ENCODE measurements at regions not wholly inside any gene's neighbourhood (a gene's known extent, or its start where the extent isn't known, plus 50 kb on each side); places are given as distances from the start of the nearest gene placed in this dataset.
A peak's percentile ranks its signal among the peaks of the same experiment; 100 is the strongest.

GRCh38 chr4:1519787-1520661, 113.8 kb upstream of the NKX1-1 start:
- H3K27ac ChIP-seq = peak overlapping the region in 1 of 4 donors; percentile 49
- peak overlapping the region in 1 of 4 donors; percentile 22 for H3K4me3 ChIP-seq
- TF ChIP-seq CTCF (IDR thresholded peaks at IDR 0.05) (no peak), POLR2A (IDR thresholded peaks at IDR 0.05) (no peak)
- H3K9me3 ChIP-seq = no peaks in the 10 kb centered on the region
- H3K36me3 ChIP-seq = no peaks in the 10 kb centered on the region
- no peak for DNase-seq
- peaks cover 0 to 5% (median 0%) of the 10 kb centered on the region in 4 donors for H3K4me1 ChIP-seq
- peaks cover 0 to 11% of the 10 kb centered on the region in 2 donors for H3K27me3 ChIP-seq

GRCh38 chr4:1518997-1519700, 112.9 kb upstream of the NKX1-1 start:
- no peak overlapping the region for H3K27ac ChIP-seq
- H3K9me3 ChIP-seq = no peaks in the 10 kb centered on the region
- H3K36me3 ChIP-seq = no peaks in the 10 kb centered on the region
- peaks cover 0 to 5% (median 0%) of the 10 kb centered on the region in 4 donors for H3K4me1 ChIP-seq
- TF ChIP-seq CTCF (IDR thresholded peaks at IDR 0.05) (no peak), POLR2A (IDR thresholded peaks at IDR 0.05) (no peak)
- no peak for DNase-seq
- peaks cover 0 to 11% of the 10 kb centered on the region in 2 donors for H3K27me3 ChIP-seq
- no peak overlapping the region for H3K4me3 ChIP-seq

- Histone ChIP-seq H3K4me1 (peaks cover 0 to 11% (median 3%) of the 10 kb centered on the region in 4 donors), H3K4me3 (no peak overlapping the region), H3K27me3 (peaks cover 0 to 21% of the 10 kb centered on the region in 2 donors), H3K36me3 (no peaks in the 10 kb centered on the region), H3K9me3 (no peaks in the 10 kb centered on the region), H3K27ac (no peak overlapping the region)
- DNase-seq = no peak
- TF ChIP-seq POLR2A (IDR thresholded peaks at IDR 0.05) = no peak
- no peak for TF ChIP-seq CTCF (IDR thresholded peaks at IDR 0.05)
Measured at GRCh38 chr4:1517592-1518411, 111.6 kb upstream of the NKX1-1 start.

- TF ChIP-seq POLR2A (IDR thresholded peaks at IDR 0.05) = no peak
- TF ChIP-seq CTCF (IDR thresholded peaks at IDR 0.05) = no peak
- Histone ChIP-seq H3K9me3 (no peaks in the 10 kb centered on the region), H3K4me1 (peaks cover 0 to 15% (median 3%) of the 10 kb centered on the region in 4 donors), H3K4me3 (no peak overlapping the region), H3K27me3 (peaks cover 0 to 21% of the 10 kb centered on the region in 2 donors), H3K36me3 (no peaks in the 10 kb centered on the region), H3K27ac (no peak overlapping the region)
- no peak for DNase-seq
Measured at GRCh38 chr4:1516881-1517480, 110.7 kb upstream of the NKX1-1 start.

- no peak overlapping the region for H3K27ac ChIP-seq
- H3K9me3 ChIP-seq = no peaks in the 10 kb centered on the region
- H3K4me1 ChIP-seq = peaks cover 0 to 13% (median 3%) of the 10 kb centered on the region in 4 donors
- DNase-seq = no peak
- peaks cover 0 to 14% of the 10 kb centered on the region in 2 donors for H3K27me3 ChIP-seq
- no peak overlapping the region for H3K4me3 ChIP-seq
- TF ChIP-seq CTCF (IDR thresholded peaks at IDR 0.05) = no peak
- no peaks in the 10 kb centered on the region for H3K36me3 ChIP-seq
Measured at GRCh38 chr4:1516261-1516660, 110.0 kb upstream of the NKX1-1 start.

Measured in Peyer's patch (tissue), 4 donors.